Daoy (cell line): ENCODE measurements at regions not wholly inside any gene's neighbourhood (a gene's known extent, or its start where the extent isn't known, plus 50 kb on each side); places are given as distances from the start of the nearest gene placed in this dataset.

Experiments
- DNase-seq: peaks from one replicate; pipeline ENCODE4 v3.0.0-alpha.2; 2015; ENCODE audit warnings: low read depth

DNA sequence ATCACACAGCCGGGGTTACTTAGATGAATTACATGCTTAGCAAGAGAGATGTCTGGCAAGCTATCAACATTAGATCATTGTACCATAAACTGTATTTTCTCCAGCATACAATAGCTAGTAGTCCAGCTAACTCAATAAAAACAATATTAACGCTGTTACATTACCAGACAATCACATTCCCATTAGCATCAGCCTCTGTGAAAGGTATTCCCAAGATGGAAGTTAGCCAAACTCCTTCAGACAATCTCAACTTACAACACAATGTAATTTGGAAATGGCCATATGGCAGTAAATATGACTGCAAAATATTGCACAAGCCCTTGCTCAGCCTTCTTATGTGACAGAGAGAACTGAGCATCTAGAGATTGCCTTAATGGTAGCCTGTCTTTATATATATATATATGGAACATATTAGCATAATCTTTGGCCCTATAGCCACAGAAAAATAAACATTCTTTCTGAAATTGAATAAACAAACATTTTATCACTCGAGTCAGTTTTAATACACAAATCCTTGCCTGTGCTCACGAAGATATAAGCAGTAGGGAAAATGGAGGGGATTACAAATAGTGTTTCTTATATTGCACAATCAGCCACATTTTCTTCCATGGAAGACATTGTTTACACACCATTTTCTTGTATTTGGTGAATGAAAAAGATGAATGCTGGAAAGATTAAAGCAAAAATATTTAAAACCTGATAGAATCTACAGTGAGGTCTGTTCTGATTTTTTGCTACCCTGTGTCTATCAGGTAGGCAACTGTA is 1060.5 kb downstream of the DIAPH3 start:
- DNase-seq: no peak

DNA sequence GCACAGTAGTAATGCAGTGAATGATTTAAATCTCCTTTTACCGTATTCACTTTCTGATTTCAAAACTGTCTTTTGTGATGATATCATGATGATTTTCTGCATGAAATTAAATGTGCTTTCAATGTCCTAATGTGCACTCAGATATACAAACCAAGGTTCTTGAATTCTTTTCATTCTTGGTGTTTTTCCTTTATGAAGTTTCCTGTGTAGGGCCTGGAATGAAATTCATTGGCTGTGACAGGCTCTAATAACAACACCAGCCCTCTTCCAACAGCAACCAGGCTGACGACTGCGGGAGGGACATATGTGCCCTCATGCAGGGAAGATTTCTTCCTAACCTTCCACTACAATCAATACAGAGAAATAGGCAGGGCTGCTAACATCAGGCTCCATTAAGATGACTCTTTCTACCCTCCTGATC is 1052.0 kb downstream of the DIAPH3 start:
- DNase-seq: no peak

DNA sequence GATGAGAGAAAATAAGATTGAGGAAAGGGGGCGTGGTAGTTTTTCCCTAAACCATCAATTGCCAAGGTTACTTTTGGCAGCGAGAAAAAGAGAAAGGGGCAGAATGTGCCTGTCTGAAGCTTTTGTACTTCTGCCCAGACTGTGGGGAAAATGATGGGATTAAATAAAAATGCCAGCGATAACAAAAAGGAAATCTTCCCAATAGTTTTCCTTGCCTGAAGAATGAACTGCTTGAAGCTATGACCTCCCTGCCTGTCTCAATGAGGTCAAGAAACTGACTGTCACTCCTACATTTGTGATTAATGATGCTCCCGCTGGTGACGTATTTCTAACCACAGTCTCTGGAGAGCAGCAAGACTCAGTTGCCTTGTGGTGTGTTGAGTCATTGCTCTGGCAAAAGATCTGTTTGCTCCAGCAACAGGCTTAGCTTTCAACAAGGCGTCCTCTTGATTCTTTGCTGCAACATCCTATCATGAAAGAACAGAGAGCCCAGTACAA is 1051.5 kb downstream of the DIAPH3 start:
- no peak for DNase-seq

DNA sequence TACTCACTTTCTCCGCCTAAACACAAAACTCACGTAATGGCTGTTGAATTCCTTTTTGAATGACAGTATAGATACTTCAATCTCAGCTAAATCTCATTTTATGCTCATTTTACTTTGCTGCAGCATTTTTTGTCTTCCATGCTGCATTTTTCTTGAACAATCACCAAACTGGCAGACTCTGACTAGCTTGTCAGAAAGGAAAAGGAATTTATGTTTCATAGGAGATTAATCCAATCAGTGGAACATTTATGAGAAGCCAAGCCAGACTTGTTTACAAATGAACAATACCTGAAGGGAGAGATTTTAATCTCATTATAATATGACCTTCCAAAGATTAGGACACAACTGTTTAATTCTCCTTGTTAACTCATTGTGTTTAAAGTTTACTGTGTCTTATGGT is 1044.3 kb downstream of the DIAPH3 start:
- DNase-seq: no peak

DNA sequence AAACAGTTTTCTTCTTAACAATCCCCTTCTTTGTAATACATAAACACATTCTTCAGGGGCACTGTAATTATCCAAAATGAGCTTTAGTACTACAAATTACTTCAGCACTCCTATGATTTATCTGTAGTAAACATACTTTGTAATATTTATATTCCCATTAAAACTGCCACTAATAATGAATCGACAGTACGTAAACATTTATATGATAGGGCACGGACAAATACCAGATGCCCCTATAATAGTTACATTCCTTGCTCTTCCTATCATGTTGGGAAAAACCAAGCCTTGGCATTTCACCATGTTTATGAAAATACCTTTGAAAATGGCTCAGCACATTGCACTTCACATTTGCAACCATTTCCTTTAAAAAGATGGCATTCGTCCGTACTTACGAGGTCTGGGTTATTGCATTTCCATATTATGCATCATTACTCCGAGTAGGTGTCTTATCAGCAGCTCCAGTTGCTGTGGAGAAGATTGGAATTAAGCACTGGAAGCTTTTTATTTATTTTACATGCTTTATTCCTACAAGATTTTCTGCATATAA is 1043.4 kb downstream of the DIAPH3 start:
- no peak for DNase-seq

DNA sequence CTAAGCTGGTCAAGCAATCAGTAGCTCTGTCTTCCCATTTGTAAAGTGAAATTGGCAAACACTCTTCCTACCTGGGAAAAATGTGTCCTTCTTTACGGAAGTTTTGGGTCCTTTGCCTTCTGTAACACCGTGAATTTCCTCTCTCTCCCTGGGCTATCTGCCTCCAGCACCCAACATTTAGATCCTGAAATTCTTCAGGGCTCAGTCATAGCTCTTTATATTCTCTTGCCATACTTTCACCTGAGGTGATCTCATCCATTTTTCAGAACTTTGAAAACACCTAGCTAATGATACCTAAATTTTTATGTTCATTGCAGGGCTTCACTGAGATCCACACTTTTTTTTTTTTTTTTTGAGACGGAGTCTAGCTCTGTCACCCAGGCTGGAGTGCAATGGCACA is 1042.2 kb downstream of the DIAPH3 start:
- no peak for DNase-seq

DNA sequence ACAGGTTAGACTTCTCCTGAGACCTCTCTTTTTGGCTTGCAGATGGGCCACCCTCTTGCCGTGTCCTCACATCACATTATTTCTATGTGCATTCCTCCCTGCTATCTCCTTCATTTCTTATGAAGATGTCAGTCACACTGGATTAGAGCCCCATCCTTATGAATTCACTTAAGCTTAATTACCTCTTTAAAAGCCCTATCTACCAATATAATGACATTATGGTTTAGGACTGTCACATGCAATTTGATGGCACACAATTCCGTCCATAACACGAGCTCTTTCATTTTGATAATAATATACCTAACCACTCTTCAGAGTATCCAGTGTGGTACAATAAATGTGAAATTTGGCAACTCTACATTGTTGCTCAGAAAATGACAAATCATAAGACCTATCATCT is 1037.3 kb downstream of the DIAPH3 start:
- DNase-seq: no peak

DNA sequence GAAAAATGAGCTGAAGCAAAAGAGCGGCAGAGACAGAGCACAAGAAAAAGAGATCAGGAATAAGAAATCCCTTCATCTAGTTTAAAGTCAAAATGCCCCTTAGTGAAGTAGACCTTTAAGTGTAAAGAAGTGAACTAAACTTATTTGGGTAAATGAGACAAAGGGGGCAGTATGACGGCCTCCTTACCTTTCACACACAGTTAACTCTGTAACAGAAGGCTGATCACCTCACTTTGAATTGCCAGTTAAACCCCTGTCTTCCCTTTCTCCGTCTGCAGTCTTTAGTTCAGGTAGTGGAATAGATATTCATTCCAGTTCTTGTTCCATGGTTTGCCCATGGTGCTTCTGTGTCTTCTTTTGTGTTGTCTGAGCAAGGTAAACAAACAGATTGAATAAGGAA is 1029.8 kb downstream of the DIAPH3 start:
- DNase-seq: no peak

DNA sequence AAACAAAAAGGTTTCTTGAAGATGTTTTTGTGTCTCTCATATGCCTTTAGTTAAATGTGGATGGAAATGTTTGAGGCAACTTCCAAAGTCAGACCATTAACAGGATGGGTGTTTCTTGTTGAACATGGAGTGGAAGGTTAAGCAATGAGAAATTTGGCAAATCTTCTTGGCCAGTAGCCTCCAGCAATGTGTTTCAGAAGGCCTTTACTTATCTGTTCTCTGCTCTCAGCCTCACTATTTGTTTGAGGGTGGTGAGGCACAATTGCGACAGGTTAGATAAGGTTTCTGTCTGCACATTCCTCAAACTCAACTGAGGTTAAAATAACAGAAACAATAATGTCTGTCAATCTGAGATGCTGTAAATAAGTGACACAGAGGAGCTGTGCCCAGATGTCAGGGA is 1019.0 kb downstream of the DIAPH3 start:
- DNase-seq: no peak

DNA sequence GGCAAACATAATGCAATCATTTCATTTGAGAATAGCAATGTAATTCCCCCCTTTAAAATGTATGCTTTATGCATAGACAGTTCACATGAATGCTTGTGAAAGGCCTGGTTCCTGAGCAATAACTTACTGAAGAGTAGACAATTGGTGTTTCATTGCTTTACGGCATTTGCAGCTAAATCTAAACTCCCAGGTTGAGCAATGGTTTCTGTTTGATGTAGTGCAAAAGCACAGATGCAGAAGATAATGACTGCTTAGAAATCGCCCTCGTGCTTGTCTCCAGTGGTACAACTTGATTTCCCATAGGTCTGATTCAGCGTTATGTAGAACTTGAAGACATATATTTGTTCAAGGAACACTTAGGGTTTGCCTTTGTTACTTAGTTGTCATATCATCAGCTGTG is 1018.3 kb downstream of the DIAPH3 start:
- no peak for DNase-seq

DNA sequence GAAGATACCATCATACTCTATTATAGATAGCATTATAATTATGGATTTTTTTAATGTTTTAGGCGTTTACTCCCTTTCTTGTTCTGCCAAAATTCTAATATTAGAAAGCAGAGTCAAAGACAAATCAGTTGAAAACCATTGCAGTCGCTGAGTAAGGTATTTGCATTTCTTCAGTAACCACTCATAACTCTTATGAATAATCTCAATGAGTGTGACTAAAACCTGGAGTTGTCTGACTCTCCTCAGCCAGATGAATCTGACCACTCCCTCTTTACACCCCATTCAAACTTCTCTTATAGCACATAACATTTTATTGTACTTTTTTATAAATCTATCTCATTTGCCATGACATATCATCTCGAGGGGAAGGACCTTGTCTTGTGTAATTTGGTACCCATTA is 1006.5 kb downstream of the DIAPH3 start:
- DNase-seq: no peak

DNA sequence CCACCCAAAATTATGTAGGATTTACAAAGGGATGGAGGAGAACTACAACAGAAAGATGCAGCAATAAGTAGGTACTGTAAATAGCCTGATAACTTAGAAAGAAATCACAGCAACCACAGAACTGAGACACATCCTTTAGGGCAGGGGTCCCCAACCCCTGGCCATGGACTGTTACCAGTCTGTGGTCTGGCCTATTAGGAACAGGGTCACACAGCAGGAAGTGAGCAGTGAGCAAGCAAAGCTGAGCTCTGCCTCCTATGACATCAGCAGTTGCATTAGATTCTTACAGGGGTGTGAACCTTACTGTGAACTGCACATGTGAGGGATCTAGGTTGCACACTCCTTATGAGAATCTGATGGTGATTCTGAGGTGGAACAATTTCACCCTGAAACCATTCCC is 997.6 kb downstream of the DIAPH3 start:
- DNase-seq: no peak

DNA sequence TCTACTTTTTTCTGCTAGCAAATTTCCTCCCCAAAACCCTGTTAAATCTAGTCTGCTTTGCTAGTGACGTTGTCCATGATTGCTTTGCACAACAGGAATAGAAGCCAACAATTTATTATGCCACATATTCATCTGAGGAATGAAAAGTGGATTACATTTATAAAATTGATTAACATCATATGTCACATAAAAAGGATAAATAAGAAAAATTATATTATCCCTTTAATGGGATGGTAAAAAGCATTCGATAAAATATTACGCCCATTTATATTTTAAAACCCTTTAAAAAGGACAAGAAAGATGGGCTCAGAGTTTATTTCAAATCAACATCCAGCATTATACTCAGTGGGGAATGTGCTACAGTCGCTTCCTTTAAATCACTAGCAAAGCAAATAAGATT is 991.7 kb downstream of the DIAPH3 start:
- DNase-seq: no peak

DNA sequence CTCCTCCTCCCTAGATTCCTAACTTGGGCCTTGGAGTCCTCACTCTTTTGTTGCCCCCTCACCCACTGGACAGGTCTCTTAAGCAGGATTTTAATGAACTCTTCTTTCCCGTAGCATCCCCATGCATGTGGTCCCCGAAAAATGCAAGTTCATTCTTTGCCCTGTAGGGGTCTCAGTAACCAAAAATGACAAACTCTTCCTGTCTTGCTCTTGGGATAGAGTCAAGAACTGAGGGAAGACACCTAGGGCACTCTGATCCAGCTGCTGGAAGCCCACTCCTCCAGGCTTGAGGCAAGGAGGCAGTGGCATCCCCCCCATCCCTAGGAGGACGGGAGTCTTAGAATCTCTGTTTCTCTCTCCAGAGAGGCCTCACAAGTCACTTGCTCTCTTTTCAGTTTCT is 987.0 kb downstream of the DIAPH3 start:
- DNase-seq: no peak

DNA sequence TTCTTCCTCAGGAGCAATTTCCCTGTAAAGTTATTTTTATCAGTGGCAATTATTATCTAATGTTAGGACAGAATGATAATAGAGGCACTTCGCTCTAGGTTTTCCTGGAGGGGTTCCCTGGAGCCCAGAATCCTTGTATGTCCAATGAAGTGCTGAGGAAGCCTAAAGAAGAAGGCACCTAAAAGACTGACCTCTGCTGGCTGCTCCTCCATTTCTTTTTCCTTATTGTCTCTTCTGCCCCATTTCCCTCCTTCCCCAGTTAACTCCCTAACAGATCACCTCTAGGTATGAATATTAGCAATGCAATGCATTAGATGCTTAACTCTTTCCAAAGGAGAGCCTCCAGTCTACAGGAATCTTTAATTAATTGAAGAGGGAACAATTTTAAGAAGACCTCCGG is 985.4 kb downstream of the DIAPH3 start:
- DNase-seq: no peak

DNA sequence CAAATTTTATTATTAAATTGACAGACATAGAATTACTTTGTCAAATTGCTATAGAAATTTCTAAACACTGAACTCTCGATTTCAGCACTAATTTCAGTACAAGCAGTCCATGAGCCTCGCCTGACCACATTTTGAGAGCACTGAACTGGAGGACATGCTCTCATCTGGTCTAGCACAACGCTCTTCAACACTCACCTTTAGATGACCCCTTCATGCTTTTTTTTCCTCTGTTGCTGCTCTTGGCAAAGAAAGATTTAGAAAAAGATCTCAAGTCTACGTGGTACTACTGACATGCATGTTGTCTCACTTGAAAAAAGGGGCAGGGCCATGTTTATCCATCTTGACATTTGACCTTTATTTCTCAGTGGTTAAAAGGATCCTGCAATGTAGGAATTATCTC is 981.5 kb downstream of the DIAPH3 start:
- no peak for DNase-seq

DNA sequence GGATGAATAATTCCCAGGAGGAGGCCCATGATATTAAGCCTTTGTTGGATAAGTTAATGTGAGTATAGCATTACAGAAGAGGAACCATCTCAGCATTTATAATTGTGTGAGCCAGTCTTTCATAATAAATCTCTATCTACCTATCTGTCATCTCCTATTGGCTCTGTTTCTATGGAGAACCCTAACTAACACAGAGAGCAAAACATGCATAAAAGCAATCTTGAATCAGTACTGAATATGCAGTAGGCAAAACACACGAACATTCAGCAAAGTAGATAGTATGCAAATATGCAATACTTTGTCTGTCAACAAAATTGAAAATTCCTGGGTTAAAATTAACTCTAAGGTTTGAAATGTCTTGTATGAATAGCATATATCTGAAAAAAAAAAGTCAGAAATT is 966.3 kb downstream of the DIAPH3 start:
- DNase-seq: no peak

DNA sequence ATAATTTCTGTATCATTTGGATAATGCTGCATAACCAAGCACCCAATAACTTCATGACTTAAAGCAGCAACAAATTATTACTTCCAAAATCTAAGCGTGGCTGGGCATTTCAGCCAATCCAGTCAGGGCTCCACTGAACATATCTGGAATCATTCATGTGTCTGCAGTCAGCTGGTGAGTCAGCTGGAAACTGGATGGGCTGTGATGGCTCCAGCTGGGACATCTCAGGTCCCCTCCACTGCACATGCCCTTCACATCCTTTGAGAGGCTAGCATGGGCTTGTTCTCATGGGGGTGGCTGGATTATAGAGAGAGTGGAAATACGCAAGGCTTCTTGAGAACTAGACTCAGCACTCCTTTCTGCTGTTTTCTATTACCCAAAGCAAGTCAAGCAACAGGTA is 961.9 kb downstream of the DIAPH3 start:
- DNase-seq: no peak

DNA sequence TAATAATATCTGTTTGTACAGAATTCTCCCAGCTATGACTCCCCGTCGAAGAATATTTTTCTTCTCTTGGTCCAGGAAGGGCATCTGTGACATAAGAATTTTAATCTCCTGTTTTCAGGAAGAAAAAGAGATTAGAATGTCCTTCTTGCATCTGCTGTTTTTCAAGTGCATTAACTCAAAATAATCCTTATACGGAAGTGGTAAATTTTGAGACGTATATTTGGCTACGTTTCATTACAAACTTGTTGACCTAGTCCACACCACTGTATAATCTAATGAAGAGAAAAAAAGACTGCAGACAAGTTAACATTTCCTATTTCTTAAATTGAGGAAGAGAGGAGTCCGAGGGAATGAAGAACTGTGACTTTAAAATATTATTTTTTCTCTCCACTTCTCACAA is 959.9 kb downstream of the DIAPH3 start:
- DNase-seq: no peak

DNA sequence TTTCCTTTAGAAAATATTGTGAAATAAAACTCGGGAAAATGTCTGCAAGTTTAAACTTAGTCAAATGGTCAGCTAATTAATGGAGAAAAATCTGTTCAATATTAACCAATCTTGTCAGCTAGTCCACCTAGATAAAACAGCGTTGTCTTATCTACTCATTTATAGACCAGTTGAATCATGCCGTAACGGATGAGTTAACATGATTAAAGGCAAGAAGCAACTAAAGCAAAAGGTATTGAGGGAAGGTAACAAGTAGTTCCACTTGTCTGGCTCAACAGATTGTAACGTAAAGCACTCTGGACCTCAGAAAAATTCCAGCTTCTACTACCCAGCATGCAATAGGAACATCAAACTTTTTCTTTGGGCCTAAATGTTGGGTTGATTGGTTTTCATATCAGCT is 958.2 kb downstream of the DIAPH3 start:
- DNase-seq: no peak

DNA sequence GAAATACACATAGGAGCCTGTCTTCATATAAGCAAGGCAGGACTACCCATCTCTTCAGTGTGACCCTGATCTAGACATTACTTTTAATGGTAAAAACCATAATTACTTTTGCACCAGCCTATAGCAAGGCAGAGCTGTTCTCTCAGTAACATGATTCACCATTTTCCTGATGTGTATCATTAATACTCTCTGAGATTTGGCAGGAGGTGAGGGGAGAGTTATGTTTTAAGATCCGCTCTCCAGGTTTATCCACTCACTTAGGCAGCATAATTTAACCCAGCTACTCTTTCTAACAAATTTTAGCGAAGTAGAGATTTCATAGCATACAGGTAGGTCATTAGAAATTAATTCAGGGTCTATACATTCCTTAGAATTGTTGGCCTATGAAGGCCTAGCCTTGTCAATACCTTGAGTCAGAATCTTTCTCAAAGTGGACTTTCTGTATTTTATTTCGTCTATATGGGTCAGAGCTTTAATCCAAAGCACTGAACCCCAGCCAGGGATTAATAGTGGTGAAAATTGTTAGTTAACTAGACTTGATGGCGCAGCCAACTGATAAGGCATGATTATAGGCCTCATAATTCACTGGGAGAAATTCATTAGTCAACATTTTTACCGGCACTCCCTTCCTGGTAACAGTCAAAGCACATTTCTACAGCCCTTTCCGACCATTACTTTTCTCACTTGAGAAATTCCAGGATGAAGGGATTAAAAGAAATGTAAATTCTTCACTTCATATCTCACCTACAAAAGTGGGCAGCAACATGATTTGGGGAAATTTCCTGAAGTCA is 955.1 kb downstream of the DIAPH3 start:
- no peak for DNase-seq

DNA sequence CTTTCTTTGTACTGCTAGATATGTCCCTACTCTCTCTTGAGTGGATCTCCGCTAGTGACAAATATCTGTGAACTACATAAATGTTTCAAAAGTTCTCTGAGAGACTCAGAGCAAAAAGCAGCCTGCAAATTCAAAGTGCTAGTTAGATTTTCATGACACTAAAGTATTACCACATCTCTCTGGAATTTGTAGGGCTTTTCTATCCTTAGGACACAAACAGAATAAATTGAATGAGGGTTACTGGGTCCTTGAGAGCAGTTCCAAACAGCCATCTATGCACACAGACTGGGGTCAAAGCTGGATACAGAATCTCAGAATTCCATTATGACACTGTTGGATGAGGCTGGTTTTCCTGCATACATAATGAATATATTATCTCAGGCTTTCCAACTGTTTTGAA is 953.2 kb downstream of the DIAPH3 start:
- DNase-seq: no peak

DNA sequence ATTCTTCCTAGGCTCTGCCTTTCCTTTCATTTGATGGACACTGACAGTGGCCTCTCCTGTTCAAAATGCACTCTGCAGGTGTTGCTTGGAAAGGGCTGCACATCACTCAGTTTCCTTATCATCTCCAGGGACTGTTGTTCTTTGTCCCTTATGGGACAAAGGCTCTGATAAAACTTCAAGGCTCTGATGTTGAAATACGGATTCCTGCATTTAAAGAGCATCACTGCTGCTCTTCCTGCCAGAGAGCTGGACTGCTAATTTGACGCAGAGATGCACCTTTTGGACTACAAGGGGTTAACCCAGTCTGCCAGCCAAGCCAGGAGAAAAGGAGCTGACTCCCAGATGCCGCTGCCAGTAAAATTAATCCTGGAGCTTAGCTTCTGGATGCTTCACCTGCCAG is 952.1 kb downstream of the DIAPH3 start:
- DNase-seq: no peak
